ENCODE measurements at regions not wholly inside any gene's neighbourhood (a gene's known extent, or its start where the extent isn't known, plus 50 kb on each side); places are given as distances from the start of the nearest gene placed in this dataset.
"Not testable (repeated sequence)": the region's sequence is repeated elsewhere in the genome, so short reads cannot be mapped to it uniquely, and the experiment has no call there.

DNA sequence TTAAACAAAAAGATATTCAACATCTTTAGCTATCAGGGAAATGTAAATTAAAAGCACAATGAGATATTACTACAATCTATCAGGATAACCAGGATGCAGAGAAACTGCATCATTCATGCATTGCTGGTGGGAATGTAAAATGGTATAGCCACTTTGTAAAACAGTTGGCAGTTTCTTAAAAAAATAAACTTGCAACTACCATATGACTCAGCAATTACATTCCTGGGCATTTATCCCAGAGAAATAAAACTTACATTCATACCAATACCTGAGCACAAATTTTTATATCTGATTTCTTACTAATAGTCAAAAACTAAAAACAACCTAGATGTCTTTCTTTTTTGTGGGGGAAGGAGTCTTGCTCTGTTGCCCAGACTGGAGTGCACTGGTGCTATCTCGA is 190.3 kb upstream of the TAB2 start:
- no peak for DNase-seq

DNA sequence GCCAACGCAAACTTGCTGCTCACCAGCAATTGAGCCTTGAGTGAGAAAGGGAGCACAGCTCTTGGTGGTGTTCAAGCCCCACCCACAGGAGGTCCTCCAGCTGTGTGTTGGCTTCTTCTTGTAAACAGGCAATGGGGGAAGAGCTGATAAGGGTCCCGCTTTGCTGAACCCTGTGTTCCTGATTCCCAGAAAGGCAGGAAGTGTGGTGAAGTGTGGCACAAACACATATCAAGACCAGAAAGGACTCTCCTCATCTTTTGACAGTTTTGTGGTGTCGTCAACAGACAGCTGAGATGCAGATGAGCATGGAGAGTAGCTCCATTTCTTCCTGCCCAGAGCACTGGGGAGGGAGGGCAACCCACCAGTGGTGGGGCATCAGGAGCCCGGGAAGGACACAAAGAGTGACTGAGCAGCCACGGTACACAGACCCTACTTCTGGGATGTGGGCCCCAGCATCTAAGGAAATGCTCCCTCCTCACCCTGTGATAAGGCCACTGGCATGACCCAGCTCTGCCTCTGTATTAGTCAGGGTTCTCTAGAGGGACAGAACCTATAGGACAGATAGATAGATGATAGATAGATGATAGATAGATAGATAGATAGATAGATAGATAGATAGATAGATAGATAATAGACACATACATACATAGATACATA is 188.9 kb upstream of the TAB2 start:
- no peak for DNase-seq

GRCh38 chr6:149129371-149130077 is 188.0 kb upstream of the TAB2 start:
- no peak for DNase-seq

- DNase-seq: no peak
Observed at GRCh38 chr6:149130090-149130489, 187.4 kb upstream of the TAB2 start.

DNA sequence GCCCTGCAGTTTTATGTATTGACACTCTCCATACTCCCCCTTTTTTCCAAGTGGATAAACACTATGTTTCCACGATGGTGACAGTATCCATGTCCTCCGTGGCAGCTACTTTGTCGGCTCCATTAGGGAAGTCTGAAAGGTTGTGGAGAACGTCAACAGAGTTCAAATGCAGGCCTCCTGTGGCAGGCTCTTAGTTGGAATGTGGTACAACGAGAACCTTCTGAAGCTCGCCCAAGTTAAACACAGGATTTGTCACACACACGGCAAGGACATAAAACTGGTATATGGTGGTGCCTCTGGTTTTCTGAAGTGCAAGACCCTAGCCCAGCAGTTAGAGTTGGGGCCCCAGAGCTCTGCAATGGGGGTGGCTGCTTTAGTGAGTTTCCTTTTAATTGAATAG is 187.0 kb upstream of the TAB2 start:
- DNase-seq: no peak

DNA sequence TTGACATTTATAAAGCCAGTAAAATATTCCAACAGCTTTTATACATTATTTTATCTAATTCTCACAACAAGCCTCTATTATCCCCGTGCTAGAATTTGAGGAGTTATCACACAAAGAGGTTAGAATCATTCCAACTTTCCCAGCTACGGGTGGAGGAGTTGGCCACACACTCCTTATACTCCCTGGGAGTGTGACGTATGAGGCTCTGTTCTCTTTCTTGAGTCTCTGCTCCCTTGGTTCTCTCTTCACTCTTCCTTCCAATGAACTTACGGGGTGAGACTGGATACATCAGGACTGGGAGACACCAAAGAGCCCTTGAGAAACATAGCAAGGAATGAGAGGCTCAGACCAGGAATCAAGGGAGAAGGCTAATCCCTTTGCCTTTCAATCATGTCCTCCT is 185.6 kb upstream of the TAB2 start:
- no peak for DNase-seq

- no peak for DNase-seq
Observed at GRCh38 chr6:149132336-149132735, 185.2 kb upstream of the TAB2 start.

DNA sequence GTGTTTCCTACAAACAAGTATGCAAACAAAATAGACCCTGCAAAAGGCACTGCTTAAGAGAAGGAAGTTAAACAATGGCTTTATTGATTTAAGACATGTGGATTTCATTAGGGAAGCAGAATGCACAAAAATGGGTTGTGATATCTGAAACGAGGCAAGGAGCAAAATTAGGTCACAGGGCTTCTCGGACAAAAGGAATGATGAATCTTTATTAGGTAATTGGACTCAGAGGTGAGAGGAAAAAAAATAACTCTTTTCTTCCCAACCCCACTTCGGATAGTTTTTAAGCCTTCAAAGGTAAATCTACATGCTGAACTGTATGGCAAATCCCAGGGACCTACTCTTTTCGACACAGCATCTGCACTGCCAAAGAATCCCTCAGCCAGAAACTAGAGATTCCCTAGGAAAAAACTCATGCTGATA is 183.0 kb upstream of the TAB2 start:
- DNase-seq: no peak

DNA sequence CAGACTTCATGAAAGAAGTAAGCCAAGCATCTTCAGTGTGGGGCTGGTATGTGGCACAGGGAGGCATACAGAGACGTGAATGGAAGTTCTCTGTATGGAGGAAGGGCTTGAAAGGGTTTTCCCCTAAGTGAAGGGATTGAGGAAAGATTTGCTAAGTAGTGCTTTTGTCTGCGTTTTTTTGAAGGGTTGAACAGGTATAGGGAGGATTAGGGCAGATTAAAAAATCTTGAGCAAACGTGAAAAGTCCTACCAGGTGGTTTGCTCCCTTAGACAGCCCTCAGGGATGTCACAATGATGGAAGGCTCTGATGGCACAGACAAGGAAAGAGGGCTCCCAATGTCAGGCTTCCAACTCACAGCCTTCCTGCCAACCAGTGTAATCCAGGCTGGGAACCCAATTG is 181.7 kb upstream of the TAB2 start:
- no peak for DNase-seq

DNA sequence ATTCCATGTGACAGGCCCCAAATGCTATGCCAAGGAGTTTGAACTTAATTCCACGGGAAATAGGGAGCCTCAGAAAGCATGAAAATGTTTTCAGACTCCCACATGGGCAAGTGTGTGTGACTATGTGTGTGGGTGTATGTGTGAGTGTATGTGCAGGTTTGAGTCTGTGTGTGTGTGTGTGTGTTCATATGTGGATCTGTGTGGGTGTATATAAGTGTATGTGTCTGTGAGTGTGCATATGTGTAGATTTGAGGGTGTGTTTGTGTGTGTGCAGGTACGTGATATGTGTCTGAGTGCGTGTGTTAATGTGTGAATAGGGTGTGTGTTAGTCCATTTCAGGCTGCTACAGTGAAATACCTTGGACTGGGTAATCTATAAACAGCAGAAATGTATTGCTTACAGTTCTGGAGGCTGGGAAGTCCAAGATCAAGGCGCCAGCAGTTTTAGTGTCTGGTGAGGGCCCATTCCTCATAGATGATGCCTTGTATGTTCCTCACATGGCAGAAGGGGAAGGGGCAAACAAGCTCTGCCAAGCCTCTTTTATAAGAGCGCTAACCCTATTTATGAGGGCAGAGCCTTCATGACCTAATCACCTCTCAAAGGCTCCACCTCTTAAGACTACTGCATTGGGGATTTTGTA is 181.1 kb upstream of the TAB2 start:
- no peak for DNase-seq

DNA sequence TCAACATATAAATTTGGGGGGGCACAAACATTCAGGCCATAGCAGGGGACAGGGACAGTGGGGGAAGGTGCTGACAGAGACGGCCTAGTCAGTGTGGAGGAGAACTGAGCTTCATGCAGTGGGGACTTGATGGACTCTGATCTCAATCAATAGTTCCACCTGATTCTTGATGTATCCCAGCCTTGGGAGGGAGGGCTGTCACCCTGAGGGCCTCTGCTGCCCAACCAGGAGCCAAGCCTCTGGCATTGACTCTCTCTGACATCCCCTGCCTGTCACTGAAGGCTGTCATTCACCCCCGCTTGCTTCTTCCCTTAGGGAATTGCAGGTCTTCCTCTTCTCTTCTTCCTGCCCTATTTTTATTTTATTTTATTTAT is 180.6 kb upstream of the TAB2 start:
- DNase-seq: no peak

GRCh38 chr6:149137594-149137993 is 179.9 kb upstream of the TAB2 start:
- DNase-seq: no peak

GRCh38 chr6:149138089-149138488 is 179.4 kb upstream of the TAB2 start:
- DNase-seq: no peak

GRCh38 chr6:149138699-149139294 is 178.7 kb upstream of the TAB2 start:
- no peak for DNase-seq

GRCh38 chr6:149139782-149140136 is 177.8 kb upstream of the TAB2 start:
- no peak for DNase-seq

GRCh38 chr6:149140137-149140909 is 177.2 kb upstream of the TAB2 start:
- no peak for DNase-seq

DNA sequence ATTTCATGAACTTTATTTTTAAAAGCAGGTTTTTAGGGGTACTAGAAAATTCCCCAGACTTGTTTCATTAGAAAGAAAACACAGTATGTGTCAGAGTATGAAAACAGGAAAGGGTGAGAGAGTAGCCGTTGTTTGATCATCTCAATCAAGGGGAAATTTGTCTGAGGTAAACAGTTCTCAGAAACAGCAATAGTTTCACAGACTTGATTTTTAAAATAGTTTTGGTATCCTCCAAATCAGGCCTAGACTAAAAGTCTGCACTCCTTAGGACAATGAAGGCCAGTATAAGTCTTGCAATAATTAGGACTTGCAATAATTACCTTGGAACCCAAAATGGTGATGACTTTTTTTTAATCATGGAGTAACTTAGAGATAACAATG is 176.6 kb upstream of the TAB2 start:
- DNase-seq: no peak

- no peak for DNase-seq
Observed at GRCh38 chr6:149142924-149143429, 174.5 kb upstream of the TAB2 start.

GRCh38 chr6:149145800-149146199 is 171.7 kb upstream of the TAB2 start:
- DNase-seq: not testable (repeated sequence)

DNA sequence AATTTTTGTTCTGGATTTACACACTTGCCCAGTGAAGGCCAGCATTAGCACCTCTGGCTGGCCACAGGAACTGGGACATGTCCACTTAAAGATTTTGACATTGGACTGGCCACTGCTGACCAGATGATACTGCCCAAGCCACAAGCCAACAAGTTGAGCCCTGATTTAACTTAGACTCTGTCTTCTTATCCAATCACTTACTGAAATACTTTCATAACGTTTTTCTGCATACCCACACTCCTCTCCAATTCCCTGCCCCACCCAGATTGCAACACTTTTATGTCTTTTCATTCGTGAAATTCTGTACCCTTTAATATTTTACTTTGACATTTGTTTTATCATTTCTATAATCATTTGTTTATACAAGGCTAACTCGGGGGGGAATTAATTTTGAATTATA is 170.3 kb upstream of the TAB2 start:
- no peak for DNase-seq

DNA sequence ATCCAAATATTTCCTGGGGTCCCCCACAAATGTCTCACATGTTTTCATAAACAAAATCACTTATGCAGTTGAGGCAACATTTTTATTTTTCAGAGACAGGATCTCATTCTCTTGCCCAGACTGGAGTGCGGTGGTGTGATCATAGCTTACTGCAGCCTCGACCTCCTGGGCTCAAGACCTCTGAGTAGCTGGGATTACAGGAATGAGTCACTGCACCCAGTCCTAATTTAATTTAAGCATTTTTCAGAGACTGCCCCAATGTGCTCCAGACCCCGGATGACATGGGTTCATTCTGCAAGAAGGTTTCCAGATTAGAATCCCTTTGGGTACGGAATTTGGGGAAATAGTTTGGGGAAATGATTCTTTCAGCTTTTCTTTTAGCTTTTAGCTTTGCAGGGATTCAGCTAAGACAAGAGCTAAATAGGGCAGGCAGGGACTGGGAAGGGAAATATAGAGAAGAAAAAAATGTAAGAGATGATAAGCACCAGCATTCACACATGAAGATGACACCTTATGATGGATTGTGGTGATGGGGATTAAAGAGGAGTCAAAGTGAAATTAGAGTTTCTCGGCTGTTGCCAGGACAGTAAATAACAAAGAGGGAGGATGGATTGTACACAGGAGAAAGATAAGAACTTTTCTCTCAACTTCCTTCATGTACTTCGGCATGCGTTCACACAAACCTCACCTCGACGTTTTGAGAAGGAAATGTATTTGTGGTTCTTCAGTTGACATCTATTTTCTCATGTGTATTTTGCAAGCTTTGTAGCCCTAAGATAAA is 169.4 kb upstream of the TAB2 start:
- DNase-seq: no peak

- DNase-seq: no peak
Observed at GRCh38 chr6:149149653-149150052, 167.9 kb upstream of the TAB2 start.
